ENCODE measurements at regions not wholly inside any gene's neighbourhood (a gene's known extent, or its start where the extent isn't known, plus 50 kb on each side); places are given as distances from the start of the nearest gene placed in this dataset.
"Not testable (repeated sequence)": the region's sequence is repeated elsewhere in the genome, so short reads cannot be mapped to it uniquely, and the experiment has no call there.

- DNase-seq: no peak
Observed at GRCh38 chr4:42824278-42824977, 68.1 kb upstream of the GRXCR1 start.

DNA sequence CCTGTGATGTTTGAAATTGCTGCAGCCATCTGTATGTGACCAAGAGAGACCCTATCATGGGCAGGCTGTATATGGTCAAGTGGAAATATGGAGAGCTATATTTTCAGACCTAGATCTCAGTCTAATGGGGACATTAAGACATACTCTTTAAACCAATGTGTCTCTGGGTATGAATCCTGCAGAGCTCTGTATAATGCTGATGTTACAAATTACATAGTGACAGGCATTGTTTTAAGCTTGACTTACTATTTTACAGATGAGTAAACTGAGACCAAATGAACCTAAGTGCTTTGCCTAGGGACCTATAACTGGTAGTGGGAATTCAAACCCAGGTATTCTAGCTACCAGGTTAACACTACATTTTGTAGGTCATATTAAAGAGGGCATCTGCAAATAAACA lies 71.3 kb upstream of the GRXCR1 start:
- no peak for DNase-seq

DNA sequence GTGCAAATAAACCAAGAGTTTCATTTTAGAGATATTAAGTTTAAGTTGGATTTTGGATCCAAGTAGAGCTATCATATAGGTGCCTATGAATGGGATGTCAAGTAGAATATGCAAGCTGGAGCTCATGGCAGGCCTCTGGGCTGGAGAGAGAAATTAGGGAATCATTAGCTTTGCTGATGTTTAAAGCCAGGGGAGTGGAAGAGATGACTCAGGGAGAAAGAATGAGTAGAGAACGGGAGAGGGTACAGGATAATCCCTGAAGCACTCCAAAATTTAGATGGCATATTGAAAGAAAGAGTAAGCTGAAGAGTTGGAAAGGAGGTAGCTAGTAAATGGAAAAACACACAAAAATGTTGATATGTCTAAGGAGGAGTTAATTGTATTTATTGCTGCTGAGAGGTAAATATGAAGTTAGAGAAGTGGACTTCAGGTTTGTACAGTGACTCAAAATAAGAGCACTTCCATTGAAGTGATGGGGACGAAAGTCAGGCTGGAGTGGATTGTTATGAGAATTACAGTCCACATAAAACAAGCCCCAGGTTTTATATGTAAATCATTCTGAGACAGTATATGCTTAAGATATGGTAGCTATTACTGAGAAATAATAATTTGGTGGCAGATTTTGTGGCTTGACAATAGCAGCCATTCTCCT lies 72.5 kb upstream of the GRXCR1 start:
- no peak for DNase-seq

DNA sequence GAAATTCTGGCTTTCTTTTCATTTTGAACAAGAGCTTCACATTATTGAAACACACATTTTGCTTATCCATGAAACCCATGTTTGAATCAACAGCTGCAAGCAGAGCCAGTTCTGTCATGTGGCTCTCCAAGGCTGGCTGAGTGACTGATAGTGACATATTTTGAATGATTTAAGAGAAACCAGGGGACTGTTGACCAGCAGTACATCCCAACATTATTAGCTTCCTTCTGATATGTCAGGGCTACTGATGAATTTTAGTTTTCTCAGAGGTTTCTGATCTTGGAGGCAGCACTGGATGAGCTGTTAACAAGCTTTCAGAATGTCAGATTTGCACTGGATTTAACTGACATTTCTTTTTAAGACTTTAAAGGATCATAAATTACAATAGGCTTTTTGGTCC lies 74.6 kb upstream of the GRXCR1 start:
- no peak for DNase-seq

DNA sequence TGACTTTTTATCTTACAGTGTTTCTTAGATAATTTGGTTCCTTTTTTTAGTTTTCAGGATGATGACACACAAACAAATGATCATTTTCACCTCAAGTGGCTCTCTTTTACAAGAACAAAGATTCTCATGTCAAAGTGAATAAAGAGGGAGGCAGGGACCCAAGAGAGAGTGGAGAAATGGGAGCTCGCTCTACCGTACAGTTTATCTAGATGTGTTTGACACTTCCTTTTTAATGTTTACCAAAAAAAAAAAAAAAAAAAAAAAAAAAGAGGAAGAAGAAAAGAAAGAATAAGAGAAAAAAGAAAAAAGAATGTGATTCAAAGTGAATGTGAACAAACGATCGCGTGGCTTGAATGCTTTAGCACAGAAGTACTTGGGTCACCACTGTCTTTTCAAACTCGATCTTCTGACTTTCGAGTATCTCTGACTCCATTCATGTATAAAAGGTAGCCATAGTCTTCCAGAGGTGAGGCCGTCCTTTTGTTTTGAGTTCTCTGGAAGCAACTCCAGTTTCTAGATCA lies 75.6 kb upstream of the GRXCR1 start:
- DNase-seq: no peak

DNA sequence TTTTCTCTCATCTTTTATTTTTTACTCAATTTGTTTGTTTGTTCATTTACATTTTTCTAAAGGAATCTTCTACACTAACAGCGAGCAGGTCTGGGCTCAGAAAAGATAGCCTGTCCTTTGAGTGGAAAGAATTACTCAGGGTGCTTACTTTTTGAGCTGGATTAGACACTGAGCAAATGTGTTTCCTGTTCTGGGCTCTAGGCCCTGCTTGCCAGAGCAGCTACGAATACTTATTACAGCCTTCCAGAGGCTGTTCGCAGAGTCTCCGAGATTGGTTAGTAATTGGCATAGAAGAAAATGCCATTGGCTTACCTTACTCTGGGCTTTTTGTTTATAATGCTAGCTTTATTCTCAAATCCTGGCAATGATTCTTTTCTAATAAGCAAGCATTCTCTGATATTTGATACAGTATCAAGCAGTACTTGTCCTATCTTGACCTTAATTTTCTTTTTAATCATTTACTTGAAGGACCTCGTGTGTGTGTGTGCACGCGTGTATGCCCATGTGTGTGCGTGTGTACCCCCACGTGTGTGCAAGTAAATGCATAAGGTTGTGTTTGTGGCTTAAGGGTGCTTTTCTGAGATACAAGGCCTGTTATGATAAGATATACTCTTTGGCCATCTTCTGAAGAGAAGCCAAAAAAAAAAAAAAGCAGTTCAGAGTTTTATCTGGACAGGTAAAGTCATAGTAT lies 76.2 kb upstream of the GRXCR1 start:
- DNase-seq: no peak

GRCh38 chr4:42809419-42810084 lies 83.0 kb upstream of the GRXCR1 start:
- no peak for DNase-seq

- DNase-seq: no peak
Observed at GRCh38 chr4:42806303-42806835, 86.1 kb upstream of the GRXCR1 start.

GRCh38 chr4:42789041-42789567 lies 103.4 kb upstream of the GRXCR1 start:
- DNase-seq: peak; percentile 47

DNA sequence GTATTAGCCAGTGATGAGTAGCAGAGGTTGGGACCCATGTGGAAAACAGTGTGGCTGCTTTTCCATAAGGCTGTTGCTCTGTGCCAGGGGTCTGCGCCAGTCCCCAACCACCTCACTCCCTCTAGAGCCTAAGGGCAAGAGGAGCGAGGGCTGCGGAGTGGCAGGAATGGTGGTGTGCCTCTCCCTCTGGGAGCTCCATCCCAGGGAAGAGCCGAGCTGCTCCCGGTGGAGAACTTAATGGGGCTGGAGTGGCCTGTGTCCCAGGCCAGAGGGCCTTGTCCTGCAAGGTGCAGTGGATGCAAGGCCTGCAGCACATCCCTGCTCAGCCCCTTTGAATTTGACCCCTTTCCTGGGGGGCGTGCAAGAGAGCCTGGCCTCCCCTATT lies 105.4 kb upstream of the GRXCR1 start:
- DNase-seq: no peak

DNA sequence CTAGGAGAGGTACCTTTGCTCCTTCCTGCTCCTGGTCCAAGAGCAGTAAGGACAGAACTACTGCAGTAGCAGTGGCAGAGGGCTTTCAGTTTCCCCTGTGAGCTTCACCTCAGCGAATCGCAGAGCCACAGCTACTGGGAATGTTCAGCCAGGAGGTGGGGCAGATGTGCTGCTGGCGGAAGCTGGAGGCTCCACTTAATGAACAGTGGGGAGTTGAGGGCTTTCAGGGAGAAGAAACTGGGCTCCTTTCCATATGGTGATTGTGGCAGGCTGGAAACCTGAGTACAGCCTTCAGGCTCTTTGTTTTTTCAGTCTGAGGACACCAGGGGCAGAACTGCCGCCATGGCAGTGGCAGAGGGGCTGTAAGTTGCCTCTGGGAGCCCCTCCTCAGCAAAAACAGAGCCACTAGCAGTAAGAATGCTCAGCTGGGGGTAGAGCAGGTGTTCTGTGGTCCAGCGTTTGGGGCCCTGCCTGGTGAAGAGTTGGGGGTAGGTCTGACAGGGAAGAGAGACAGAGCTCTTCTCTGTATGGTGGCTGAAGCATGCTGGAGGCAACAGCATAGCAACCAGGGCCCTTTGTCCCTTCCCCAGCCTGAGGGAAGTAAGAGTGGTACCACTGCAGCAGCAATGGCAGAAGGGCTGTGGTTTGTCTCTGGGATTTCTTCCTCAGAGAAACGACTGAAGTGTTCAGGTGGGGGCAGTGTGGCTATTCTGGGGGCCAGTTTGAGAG lies 106.0 kb upstream of the GRXCR1 start:
- no peak for DNase-seq

DNA sequence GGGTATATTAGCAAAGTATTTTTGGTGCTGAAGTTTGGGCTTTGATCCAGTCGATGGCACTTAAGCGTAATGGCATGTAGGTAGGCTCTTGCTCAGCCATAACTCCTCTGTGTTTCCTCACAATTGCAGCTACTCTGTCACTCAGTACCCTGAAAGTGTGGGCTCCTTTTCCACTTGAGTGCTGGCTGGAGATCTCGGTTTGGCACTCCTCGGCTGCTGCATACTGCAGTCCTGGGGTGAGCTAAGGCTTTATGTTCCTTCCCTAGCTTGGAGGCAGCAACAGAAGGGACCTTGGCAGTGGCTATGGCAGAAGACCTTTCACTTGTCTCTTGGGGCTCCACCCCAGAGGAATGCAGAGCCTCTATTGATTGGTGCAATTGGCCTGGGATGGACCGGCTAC lies 106.7 kb upstream of the GRXCR1 start:
- no peak for DNase-seq

DNA sequence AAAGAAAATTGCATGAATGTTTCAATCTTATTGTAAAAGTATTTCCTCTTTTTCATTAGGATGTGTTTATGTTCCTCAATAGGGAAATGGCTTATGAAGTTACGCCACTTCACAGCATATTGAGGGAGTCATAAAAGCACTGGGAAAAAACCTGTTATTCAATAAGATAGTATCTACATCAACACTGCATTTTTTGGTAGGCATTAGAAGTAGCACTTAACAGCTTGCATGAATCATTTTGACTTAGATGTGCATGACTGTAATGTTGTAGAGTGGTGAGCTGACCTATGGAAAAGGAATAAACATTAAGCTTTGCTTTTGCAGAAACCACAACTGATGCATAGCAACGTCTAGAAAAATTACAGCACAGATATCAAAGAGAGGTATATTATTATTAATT lies 111.2 kb upstream of the GRXCR1 start:
- no peak for DNase-seq

DNA sequence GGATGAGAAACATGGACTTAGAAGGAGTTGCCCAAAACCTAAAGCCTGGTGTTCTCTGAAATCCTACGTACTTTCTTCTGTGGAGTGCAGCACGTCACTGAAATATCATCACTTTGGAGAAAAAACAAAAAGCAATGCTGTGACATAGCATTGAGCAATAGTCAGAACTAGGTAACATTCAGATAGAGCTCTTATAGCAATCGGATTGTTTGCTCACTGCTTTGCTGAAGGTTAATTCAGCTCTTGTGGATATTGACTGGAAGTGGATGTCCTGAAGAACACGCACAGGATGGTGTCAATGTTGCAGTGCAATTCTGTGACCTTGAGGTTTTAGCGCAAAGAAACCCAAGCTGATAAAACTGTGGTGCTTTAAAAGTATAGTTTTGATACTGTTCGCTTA lies 114.2 kb upstream of the GRXCR1 start:
- DNase-seq: no peak

DNA sequence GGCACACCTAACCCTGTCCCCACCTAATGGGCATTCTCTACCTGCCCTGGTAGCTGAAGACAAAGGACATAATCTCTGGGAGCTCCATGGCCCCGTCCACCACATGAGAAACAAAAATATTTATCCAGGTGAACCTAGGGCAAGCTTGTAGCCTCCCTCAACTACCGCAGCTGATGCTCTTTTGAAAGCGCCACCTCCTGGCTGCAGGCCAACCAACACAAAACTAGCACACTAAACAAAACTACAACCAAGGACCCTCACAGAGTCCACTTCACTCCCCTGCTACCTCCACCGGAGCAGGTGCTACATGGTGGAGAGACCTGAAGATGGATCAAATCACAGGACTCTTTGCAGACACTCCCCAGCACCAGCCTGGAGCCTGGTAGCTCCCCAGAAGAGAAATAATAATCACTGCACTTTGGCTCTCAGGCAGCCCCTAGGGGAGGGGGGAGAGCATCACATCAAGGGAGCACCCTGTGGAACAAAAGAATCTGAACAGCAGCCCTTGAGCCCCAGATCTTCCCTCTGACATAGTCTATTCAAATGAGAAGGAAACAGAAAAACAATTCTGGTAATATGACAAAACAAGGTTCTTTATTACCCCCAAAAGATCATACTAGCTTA lies 111.3 kb upstream of the ATP8A1 start:
- DNase-seq: no peak

DNA sequence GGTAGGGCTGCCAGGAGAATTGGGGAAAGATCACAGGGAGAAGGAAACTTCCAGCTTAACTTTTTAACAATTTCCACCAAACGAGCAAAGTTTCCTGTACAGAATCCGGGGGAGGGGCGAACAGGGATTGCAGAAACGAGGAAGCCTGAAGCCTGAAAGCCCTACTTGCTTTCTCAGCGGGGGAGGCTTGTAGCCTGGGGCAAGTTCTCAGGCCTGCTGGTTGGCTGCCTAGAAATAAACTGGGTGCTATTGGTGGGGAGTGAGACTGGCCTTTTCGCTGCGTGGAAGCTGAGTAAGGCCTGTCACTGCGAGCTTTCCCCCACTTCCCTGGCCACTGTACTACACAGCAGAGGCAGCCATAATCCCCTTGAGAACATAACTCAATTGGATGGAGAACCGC lies 110.8 kb upstream of the ATP8A1 start:
- no peak for DNase-seq

DNA sequence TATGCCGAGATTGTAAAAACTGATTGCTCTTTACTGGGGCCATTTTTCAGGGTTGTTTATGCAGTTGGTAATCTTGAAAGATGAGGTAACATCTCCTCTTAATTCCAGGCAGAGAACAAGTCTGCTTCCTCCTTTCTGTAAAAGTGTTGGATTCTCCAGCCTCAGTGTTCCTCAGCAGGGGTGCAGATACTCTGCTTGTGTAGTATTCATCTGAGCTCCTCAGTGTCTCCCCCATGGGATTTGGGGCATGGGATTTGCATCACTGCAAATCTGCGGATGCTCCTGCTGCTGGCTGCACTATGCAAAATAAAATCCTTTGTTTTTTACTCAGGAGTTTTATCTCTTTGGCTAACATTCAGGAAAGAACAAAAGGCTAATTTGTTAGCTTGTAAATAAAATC lies 104.9 kb upstream of the ATP8A1 start:
- no peak for DNase-seq

DNA sequence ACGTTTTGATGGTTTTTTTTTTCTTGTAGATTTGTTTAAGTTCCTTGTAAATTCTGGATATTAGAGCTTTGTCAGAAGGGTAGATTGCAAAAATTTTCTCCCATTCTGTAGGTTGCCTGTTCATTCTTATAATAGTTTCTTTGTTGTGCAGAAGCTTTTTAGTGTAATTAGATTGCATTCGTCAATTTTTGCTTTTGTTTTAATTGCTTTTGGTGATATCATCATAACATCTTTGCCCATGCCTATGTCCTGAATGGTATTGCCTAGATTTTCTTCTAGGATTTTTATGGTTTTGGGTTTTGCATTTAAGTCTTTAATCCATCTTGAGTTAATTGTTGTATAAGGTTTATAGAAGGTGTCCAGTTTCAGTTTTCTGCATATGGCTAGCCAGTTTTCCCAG lies 98.1 kb upstream of the ATP8A1 start:
- not testable (repeated sequence) for DNase-seq

DNA sequence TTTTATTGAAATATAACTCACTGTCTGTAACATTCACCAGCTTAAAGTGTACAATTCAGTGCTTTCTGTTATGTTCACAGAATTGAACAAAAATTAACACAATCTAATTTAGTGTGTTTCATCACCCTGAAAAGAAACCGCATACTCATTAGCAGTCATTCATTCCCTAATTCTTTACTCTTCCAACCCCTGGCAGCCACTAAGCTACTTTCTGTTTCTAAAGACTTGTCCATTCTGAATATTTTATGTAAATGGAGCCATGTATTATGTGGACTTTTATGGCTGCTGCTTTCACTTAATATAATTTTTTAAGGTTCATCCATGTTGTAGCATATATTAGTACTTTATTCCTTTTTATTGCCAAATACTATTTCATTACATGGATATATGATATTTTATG lies 94.7 kb upstream of the ATP8A1 start:
- DNase-seq: no peak

GRCh38 chr4:42750856-42751255 lies 94.0 kb upstream of the ATP8A1 start:
- no peak for DNase-seq

DNA sequence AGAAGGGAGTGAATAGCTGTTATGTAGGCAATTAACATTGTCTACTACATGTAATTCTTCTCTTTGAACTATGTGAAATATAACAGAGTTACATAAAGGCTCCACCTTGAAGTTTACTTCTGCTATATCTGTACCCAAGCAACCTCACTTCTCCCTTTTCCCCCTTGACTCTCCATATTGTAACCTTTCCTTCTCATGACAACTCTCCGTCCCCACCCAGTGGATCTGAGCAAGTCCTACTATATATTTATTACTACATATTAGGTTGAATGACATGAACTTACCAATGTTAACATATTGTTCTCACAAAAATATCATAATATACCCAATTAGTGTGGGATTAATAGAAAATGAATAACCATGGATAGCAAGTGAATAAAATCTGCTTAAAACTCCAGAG lies 93.2 kb upstream of the ATP8A1 start:
- no peak for DNase-seq

- no peak for DNase-seq
Observed at GRCh38 chr4:42747971-42748370, 91.1 kb upstream of the ATP8A1 start.
